HepG2 (cell line): ENCODE measurements at regions not wholly inside any gene's neighbourhood (a gene's known extent, or its start where the extent isn't known, plus 50 kb on each side); places are given as distances from the start of the nearest gene placed in this dataset.

Source experiments
- IRF2 ChIP-seq: IDR thresholded peaks from 2 replicates; pipeline ENCODE4 v1.6.1; 2018; ENCODE audit warnings: missing genetic modification reagents, missing compliant biosample characterization
- KDM5A ChIP-seq: fragments of 200-600 bp; sonication (generic); IDR thresholded peaks from 2 replicates; pipeline ENCODE4 v1.7.0; 2018; ENCODE audit warnings: antibody characterized with exemption, mild to moderate bottlenecking, low read length, borderline replicate concordance
- PCBP2 ChIP-seq: fragments of 200-400 bp; formaldehyde crosslinking; optimal IDR thresholded peaks from 2 replicates; pipeline ENCODE3; 2018; ENCODE audit warnings: low read length, low read depth; ENCODE audit not compliant: poor library complexity, severe bottlenecking
- POLR2A ChIP-seq, 2 experiments: IDR thresholded peaks; 2 replicates each; pipeline ENCODE4 v1.6.1; 2011; ENCODE audit warnings: low read depth in 2 of 2, low read length in 2 of 2, mild to moderate bottlenecking in 1 of 2, moderate library complexity in 1 of 2; ENCODE audit not compliant: insufficient read depth in 1 of 2
- SIN3A ChIP-seq: IDR thresholded peaks from 2 replicates; pipeline ENCODE4 v1.6.1; 2011; ENCODE audit warnings: low read depth, mild to moderate bottlenecking, control low read depth, low read length, borderline replicate concordance
- SP4 ChIP-seq: sonication (generic); formaldehyde crosslinking; IDR thresholded peaks from 2 replicates; pipeline ENCODE4 v1.8.1; 2023; ENCODE audit warnings: mild to moderate bottlenecking, missing genetic modification reagents
- ZNF24 ChIP-seq: fragments of 450-650 bp; IDR thresholded peaks from 2 replicates; pipeline ENCODE4 v1.6.1; 2017; ENCODE audit warnings: antibody characterized with exemption, mild to moderate bottlenecking
- TF ChIP-seq, protein P1 (sequence below): sonication (generic); formaldehyde crosslinking; IDR thresholded peaks from 2 replicates; pipeline ENCODE4 v1.4.0; 2020; ENCODE audit warnings: mild to moderate bottlenecking, missing genetic modification reagents
- TF ChIP-seq, protein P2 (sequence below): sonication (generic); formaldehyde crosslinking; IDR thresholded peaks from 2 replicates; pipeline ENCODE4 v1.5.0; 2020; ENCODE audit warnings: mild to moderate bottlenecking, missing genetic modification reagents, moderate library complexity
- TF ChIP-seq, protein P3 (sequence below): IDR thresholded peaks from 2 replicates; pipeline ENCODE4 v1.6.1; 2012; ENCODE audit warnings: low read length, improper control_type of control experiment

DNA sequence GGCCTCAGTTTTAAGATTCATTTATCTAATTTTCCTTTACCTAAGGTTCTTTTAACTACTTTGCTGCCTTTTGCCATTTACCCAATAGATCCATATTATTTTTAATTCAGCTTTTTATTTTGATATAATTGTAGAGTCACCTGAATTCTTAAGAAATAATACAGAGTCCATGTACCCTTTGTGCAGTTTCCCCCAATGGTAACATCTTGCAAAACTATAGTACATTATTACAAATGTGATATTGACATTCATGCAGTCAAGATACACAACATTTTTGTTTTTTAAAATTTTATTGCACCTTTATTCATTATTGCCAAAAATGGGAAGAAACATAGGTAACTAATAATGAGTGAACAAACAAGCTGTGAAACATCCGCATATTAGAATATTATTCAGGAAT is 208.7 kb upstream of the WDFY3 start:
- TF ChIP-seq SIN3A (no peak), SP4 (CRISPR knock-in tag) (no peak), IRF2 (CRISPR knock-in tag) (no peak), POLR2A (IDR thresholded peaks at IDR 0.05; ENCODE audit: insufficient read depth in 1 of 2, low read depth in 2 of 2, low read length in 2 of 2) (no peak), KDM5A (no peak), PCBP2 (no peak), ZNF24 (no peak)
- TF ChIP-seq, protein P1, sequence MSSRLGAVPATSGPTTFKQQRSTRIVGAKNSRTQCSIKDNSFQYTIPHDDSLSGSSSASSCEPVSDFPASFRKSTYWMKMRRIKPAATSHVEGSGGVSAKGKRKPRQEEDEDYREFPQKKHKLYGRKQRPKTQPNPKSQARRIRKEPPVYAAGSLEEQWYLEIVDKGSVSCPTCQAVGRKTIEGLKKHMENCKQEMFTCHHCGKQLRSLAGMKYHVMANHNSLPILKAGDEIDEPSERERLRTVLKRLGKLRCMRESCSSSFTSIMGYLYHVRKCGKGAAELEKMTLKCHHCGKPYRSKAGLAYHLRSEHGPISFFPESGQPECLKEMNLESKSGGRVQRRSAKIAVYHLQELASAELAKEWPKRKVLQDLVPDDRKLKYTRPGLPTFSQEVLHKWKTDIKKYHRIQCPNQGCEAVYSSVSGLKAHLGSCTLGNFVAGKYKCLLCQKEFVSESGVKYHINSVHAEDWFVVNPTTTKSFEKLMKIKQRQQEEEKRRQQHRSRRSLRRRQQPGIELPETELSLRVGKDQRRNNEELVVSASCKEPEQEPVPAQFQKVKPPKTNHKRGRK: no peak
- TF ChIP-seq, protein P2, sequence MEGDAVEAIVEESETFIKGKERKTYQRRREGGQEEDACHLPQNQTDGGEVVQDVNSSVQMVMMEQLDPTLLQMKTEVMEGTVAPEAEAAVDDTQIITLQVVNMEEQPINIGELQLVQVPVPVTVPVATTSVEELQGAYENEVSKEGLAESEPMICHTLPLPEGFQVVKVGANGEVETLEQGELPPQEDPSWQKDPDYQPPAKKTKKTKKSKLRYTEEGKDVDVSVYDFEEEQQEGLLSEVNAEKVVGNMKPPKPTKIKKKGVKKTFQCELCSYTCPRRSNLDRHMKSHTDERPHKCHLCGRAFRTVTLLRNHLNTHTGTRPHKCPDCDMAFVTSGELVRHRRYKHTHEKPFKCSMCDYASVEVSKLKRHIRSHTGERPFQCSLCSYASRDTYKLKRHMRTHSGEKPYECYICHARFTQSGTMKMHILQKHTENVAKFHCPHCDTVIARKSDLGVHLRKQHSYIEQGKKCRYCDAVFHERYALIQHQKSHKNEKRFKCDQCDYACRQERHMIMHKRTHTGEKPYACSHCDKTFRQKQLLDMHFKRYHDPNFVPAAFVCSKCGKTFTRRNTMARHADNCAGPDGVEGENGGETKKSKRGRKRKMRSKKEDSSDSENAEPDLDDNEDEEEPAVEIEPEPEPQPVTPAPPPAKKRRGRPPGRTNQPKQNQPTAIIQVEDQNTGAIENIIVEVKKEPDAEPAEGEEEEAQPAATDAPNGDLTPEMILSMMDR (CRISPR knock-in tag): no peak
- TF ChIP-seq, protein P3, sequence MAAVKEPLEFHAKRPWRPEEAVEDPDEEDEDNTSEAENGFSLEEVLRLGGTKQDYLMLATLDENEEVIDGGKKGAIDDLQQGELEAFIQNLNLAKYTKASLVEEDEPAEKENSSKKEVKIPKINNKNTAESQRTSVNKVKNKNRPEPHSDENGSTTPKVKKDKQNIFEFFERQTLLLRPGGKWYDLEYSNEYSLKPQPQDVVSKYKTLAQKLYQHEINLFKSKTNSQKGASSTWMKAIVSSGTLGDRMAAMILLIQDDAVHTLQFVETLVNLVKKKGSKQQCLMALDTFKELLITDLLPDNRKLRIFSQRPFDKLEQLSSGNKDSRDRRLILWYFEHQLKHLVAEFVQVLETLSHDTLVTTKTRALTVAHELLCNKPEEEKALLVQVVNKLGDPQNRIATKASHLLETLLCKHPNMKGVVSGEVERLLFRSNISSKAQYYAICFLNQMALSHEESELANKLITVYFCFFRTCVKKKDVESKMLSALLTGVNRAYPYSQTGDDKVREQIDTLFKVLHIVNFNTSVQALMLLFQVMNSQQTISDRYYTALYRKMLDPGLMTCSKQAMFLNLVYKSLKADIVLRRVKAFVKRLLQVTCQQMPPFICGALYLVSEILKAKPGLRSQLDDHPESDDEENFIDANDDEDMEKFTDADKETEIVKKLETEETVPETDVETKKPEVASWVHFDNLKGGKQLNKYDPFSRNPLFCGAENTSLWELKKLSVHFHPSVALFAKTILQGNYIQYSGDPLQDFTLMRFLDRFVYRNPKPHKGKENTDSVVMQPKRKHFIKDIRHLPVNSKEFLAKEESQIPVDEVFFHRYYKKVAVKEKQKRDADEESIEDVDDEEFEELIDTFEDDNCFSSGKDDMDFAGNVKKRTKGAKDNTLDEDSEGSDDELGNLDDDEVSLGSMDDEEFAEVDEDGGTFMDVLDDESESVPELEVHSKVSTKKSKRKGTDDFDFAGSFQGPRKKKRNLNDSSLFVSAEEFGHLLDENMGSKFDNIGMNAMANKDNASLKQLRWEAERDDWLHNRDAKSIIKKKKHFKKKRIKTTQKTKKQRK: no peak
